ENCODE measurements at regions not wholly inside any gene's neighbourhood (a gene's known extent, or its start where the extent isn't known, plus 50 kb on each side); places are given as distances from the start of the nearest gene placed in this dataset.

GRCh38 chr9:80467632-80468031 lies 895.9 kb downstream of the TLE4 start:
- WGBS, 2 donors (ENCODE audit: low coverage in 1 of 2): 55 to 83% methylated on average over 1 to 3 of the region's 3 CpGs
- Histone ChIP-seq H3K27ac (no peak overlapping the region), H3K36me3 (no peaks in the 10 kb centered on the region), H3K9me3 (no peaks in the 10 kb centered on the region), H3K27me3 (no peaks in the 10 kb centered on the region), H3K4me3 (no peak overlapping the region), H3K4me1 (no peaks in the 10 kb centered on the region)
- ATAC-seq: no peak
- TF ChIP-seq POLR2A (IDR thresholded peaks at IDR 0.05) (no peak), CTCF (IDR thresholded peaks at IDR 0.05) (no peak), POLR2AphosphoS5 (IDR thresholded peaks at IDR 0.05) (no peak), EP300 (IDR thresholded peaks at IDR 0.05) (no peak)

DNA sequence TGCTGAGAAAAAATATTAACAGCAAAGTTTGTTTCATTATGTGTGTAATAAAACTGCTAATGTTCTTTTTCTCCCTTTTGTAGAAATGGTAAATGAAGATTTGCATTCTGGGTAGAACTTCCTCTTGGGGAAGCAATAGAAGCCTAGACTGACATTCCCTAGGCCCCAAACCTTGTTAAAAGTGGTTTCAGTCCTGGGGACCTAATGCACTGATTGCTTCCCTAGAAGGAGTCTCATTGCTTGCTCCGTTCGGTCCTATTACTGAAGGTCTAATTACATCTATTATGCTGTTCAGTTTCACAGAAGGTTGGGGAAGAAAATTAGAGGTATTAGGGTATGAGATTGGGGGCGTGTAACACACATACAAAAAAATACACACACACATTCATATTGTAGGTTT lies 893.8 kb downstream of the TLE4 start:
- Histone ChIP-seq H3K36me3 (no peaks in the 10 kb centered on the region), H3K27ac (no peak overlapping the region), H3K4me1 (no peaks in the 10 kb centered on the region), H3K27me3 (no peaks in the 10 kb centered on the region), H3K4me3 (no peak overlapping the region), H3K9me3 (peaks cover 0 to 10% (median 0%) of the 10 kb centered on the region in 3 donors)
- WGBS, 2 donors (ENCODE audit: low coverage in 1 of 2): 93% methylated on average over 3 of the region's 3 CpGs; no CpG with 5 or more reads in 1 of the 2 donors
- TF ChIP-seq POLR2AphosphoS5 (IDR thresholded peaks at IDR 0.05) (no peak), CTCF (IDR thresholded peaks at IDR 0.05) (no peak), EP300 (IDR thresholded peaks at IDR 0.05) (no peak), POLR2A (IDR thresholded peaks at IDR 0.05) (no peak)
- no peak for ATAC-seq

DNA sequence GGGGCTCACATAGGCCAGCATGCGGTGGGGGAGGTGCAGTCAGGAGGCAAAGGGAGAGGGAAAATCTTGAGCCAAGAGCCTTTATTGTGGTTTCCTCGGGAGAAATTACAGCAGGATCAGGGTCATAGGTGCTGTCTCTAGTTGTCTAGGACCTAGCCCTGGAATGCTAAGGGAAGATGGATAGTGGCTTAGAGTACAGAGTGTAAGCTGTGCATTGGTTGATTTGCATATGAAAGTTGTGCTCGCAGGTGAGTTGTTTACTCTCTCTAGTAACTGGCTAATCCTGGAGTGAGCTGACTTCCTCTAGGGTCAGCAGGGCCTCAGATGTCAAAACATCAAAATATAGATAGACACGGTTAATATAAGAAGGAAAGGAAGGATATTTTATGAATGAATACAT lies 877.7 kb downstream of the TLE4 start:
- no peaks in the 10 kb centered on the region for H3K36me3 ChIP-seq
- H3K9me3 ChIP-seq: peaks cover 0 to 8% (median 0%) of the 10 kb centered on the region in 3 donors
- TF ChIP-seq CTCF (IDR thresholded peaks at IDR 0.05): no peak
- no peak for TF ChIP-seq POLR2AphosphoS5 (IDR thresholded peaks at IDR 0.05)
- no peak for TF ChIP-seq EP300 (IDR thresholded peaks at IDR 0.05)
- no peak for TF ChIP-seq POLR2A (IDR thresholded peaks at IDR 0.05)
- H3K27me3 ChIP-seq: no peaks in the 10 kb centered on the region
- no peak overlapping the region for H3K27ac ChIP-seq
- no peak for ATAC-seq
- H3K4me1 ChIP-seq: no peaks in the 10 kb centered on the region
- H3K4me3 ChIP-seq: no peak overlapping the region
- WGBS, 2 donors (ENCODE audit: low coverage in 1 of 2): 51 to 66% methylated on average over 4 of the region's 4 CpGs

DNA sequence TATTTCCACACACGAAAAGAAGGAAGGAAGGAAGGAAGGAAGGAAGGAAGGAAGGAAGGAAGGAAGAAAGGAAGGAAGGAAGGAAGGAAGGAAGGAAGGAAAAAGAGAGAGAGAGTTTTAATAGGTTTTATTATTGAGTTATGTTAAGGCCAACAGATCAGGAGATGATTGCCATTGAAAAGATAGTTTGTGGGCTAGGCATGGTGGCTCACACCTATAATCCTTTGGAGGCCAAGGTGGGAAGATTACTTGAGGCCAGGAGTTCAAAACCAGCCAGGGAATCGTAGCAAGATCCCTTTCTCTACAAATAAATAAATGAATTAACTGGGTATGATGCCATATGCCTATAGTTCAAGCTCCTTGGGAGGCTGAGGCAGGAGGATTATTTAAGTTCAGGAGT lies 877.2 kb downstream of the TLE4 start:
- no peak overlapping the region for H3K27ac ChIP-seq
- H3K4me3 ChIP-seq: no peak overlapping the region
- H3K4me1 ChIP-seq: no peaks in the 10 kb centered on the region
- 78% methylated on average over 2 of the region's 2 CpGs; no CpG with 5 or more reads in 1 of the 2 donors for WGBS, 2 donors (ENCODE audit: low coverage in 1 of 2)
- TF ChIP-seq POLR2A (IDR thresholded peaks at IDR 0.05) (no peak), EP300 (IDR thresholded peaks at IDR 0.05) (no peak), CTCF (IDR thresholded peaks at IDR 0.05) (no peak), POLR2AphosphoS5 (IDR thresholded peaks at IDR 0.05) (no peak)
- no peak for ATAC-seq
- peaks cover 0 to 8% (median 0%) of the 10 kb centered on the region in 3 donors for H3K9me3 ChIP-seq
- no peaks in the 10 kb centered on the region for H3K27me3 ChIP-seq
- no peaks in the 10 kb centered on the region for H3K36me3 ChIP-seq

GRCh38 chr9:80447876-80448275 lies 876.1 kb downstream of the TLE4 start:
- Histone ChIP-seq H3K4me1 (no peaks in the 10 kb centered on the region), H3K27me3 (no peaks in the 10 kb centered on the region), H3K9me3 (peaks cover 0 to 6% (median 0%) of the 10 kb centered on the region in 3 donors), H3K27ac (no peak overlapping the region), H3K4me3 (no peak overlapping the region), H3K36me3 (no peaks in the 10 kb centered on the region)
- 82 to 100% methylated on average over 2 to 3 of the region's 3 CpGs for WGBS, 2 donors (ENCODE audit: low coverage in 1 of 2)
- TF ChIP-seq EP300 (IDR thresholded peaks at IDR 0.05) (no peak), POLR2AphosphoS5 (IDR thresholded peaks at IDR 0.05) (no peak), CTCF (IDR thresholded peaks at IDR 0.05) (no peak), POLR2A (IDR thresholded peaks at IDR 0.05) (no peak)
- ATAC-seq: no peak
